SK-N-SH (cell line): ENCODE measurements at regions not wholly inside any gene's neighbourhood (a gene's known extent, or its start where the extent isn't known, plus 50 kb on each side); places are given as distances from the start of the nearest gene placed in this dataset.

Source experiments
- CTCF ChIA-PET: fragments of 300-600, 350-600 bp; formaldehyde crosslinking; extraction: SDS; loops from one replicate; lab custom pipeline; 2021; lab: Yijun Ruan, JAX
- POLR2A ChIA-PET: fragments of 350-600 bp; sonication (Branson Sonifier 250); formaldehyde crosslinking; extraction: SDS; loops from one replicate; lab custom pipeline; 2020; ENCODE audit warnings: antibody characterized with exemption, inconsistent platforms; lab: Yijun Ruan, JAX
- DNase-seq: peaks from one replicate; pipeline ENCODE4 v3.0.0; 2012
- H2AFZ ChIP-seq: fragments of 200-600 bp; sonication (generic); 2 replicates; pipeline ENCODE4 v1.8.1; 2016; ENCODE audit warnings: antibody characterized with exemption, mild to moderate bottlenecking, low read depth
- H3F3A ChIP-seq: fragments of 200-600 bp; sonication (generic); replicated peaks from 2 replicates; pipeline ENCODE3; 2016; ENCODE audit warnings: antibody characterized with exemption, mild to moderate bottlenecking; ENCODE audit not compliant: insufficient read depth
- H3K27ac ChIP-seq, 2 experiments: fragments of 200-500 bp in 1 of 2; fragments of 200-600 bp in 1 of 2; sonication (Bioruptor generic) in 1 of 2; sonication (generic), shearing (Covaris generic) in 1 of 2; 2 replicates each; pipeline versions ENCODE4 v1.5.1 to v1.6.1; 2014 to 2016; ENCODE audit warnings: low read depth in 2 of 2, inconsistent platforms in 1 of 2, low read length in 1 of 2, mild to moderate bottlenecking in 1 of 2, mixed read lengths in 1 of 2
- H3K27me3 ChIP-seq: fragments of 200-600 bp; sonication (generic), shearing (Covaris generic); 2 replicates; pipeline ENCODE4 v1.6.1; 2016; ENCODE audit warnings: mixed run types; ENCODE audit not compliant: insufficient read depth
- H3K36me3 ChIP-seq, 2 experiments: fragments of 200-500 bp in 1 of 2; fragments of 200-600 bp in 1 of 2; sonication (Bioruptor generic) in 1 of 2; sonication (generic) in 1 of 2; replicated peaks in 1 of 2; 2 replicates each; pipeline versions ENCODE3 to v1.5.1; 2014 to 2016; ENCODE audit warnings: low read length in 1 of 2, mild to moderate bottlenecking in 1 of 2; ENCODE audit not compliant: insufficient read depth in 2 of 2, control insufficient read depth in 1 of 2
- H3K4me1 ChIP-seq, 2 experiments: fragments of 200-500 bp in 1 of 2; fragments of 200-600 bp in 1 of 2; sonication (Bioruptor generic) in 1 of 2; sonication (generic), shearing (Covaris generic) in 1 of 2; 2 replicates each; pipeline versions ENCODE4 v1.5.1 to v1.6.1; 2014 to 2016; ENCODE audit warnings: low read depth in 1 of 2, low read length in 1 of 2, mixed run types in 1 of 2; ENCODE audit not compliant: insufficient read depth in 2 of 2, control insufficient read depth in 1 of 2
- H3K4me2 ChIP-seq: fragments of 200-600 bp; sonication (generic), shearing (Covaris generic); 2 replicates; pipeline ENCODE4 v1.6.1; 2017; ENCODE audit warnings: mixed run types
- H3K4me3 ChIP-seq, 2 experiments: fragments of 200-500 bp in 1 of 2; fragments of 200-600 bp in 1 of 2; sonication (Bioruptor generic) in 1 of 2; sonication (generic), shearing (Covaris generic) in 1 of 2; 2 replicates each; pipeline versions ENCODE4 v1.5.1 to v1.8.1; 2014 to 2016; ENCODE audit warnings: low read depth in 2 of 2, inconsistent platforms in 1 of 2, low read length in 1 of 2, mild to moderate bottlenecking in 1 of 2, mixed read lengths in 1 of 2, moderate library complexity in 1 of 2
- H3K79me2 ChIP-seq: fragments of 200-600 bp; sonication (generic); 2 replicates; pipeline ENCODE4 v1.8.1; 2017; ENCODE audit warnings: mild to moderate bottlenecking; ENCODE audit not compliant: insufficient read depth
- H3K9ac ChIP-seq: fragments of 200-600 bp; sonication (generic); 2 replicates; pipeline ENCODE4 v1.6.1; 2017; ENCODE audit warnings: mixed run types
- H3K9me2 ChIP-seq: fragments of 200-600 bp; sonication (generic); 2 replicates; pipeline ENCODE4 v1.6.1; 2017; ENCODE audit warnings: mixed run types
- H3K9me3 ChIP-seq: fragments of 200-600 bp; sonication (generic); 2 replicates; pipeline ENCODE4 v1.6.1; 2017; ENCODE audit warnings: mixed run types, mild to moderate bottlenecking, moderate library complexity
- H4K20me1 ChIP-seq: fragments of 200-600 bp; sonication (generic); 2 replicates; pipeline ENCODE4 v1.6.1; 2017; ENCODE audit warnings: mild to moderate bottlenecking, mixed run types; ENCODE audit not compliant: insufficient read depth
- CHD2 ChIP-seq: fragments of 150-350 bp; IDR thresholded peaks from 2 replicates; pipeline ENCODE4 v1.6.1; 2018; ENCODE audit warnings: low read length; ENCODE audit not compliant: partially characterized antibody
- CTCF ChIP-seq: fragments of 200-600 bp; sonication (generic); IDR thresholded peaks from 2 replicates; pipeline ENCODE4 v1.6.1; 2017; ENCODE audit warnings: antibody characterized with exemption, mild to moderate bottlenecking, moderate library complexity
- ELF1 ChIP-seq: IDR thresholded peaks from 2 replicates; pipeline ENCODE4 v1.4.0; 2012
- EP300 ChIP-seq, 2 experiments: IDR thresholded peaks; 2 replicates each; pipeline versions ENCODE4 v1.4.0 to v1.6.1; 2012; ENCODE audit warnings: borderline replicate concordance in 1 of 2, low read depth in 1 of 2, low read length in 1 of 2
- EZH2phosphoT487 ChIP-seq: fragments of 200-600 bp; sonication (generic); IDR thresholded peaks from 2 replicates; pipeline ENCODE4 v1.6.1; 2017; ENCODE audit warnings: low read depth, mixed run types, mild to moderate bottlenecking, antibody characterized with exemption, moderate library complexity, borderline replicate concordance
- FOSL2 ChIP-seq: IDR thresholded peaks from 2 replicates; pipeline ENCODE4 v1.4.0; 2012; ENCODE audit warnings: low read depth, mild to moderate bottlenecking, moderate library complexity, borderline replicate concordance
- FOXJ3 ChIP-seq: sonication (generic); formaldehyde crosslinking; IDR thresholded peaks from 2 replicates; pipeline ENCODE4 v1.5.1; 2020; ENCODE audit warnings: mild to moderate bottlenecking, missing genetic modification reagents
- GABPA ChIP-seq: IDR thresholded peaks from 2 replicates; pipeline ENCODE4 v1.4.0; 2012; ENCODE audit warnings: low read depth, mild to moderate bottlenecking
- GATA2 ChIP-seq: sonication (generic); formaldehyde crosslinking; IDR thresholded peaks from 2 replicates; pipeline ENCODE4 v1.5.0; 2020; ENCODE audit warnings: mild to moderate bottlenecking, missing genetic modification reagents
- MAX ChIP-seq: IDR thresholded peaks from 2 replicates; pipeline ENCODE4 v1.4.0; 2012; ENCODE audit warnings: low read depth
- MXI1 ChIP-seq: IDR thresholded peaks from 2 replicates; pipeline ENCODE4 v1.6.1; 2012; ENCODE audit warnings: mild to moderate bottlenecking, low read depth, low read length, improper control_type of control experiment
- NFIC ChIP-seq: IDR thresholded peaks from 2 replicates; pipeline ENCODE4 v1.4.0; 2012; ENCODE audit warnings: borderline replicate concordance
- REST ChIP-seq: IDR thresholded peaks from 2 replicates; pipeline ENCODE4 v1.6.1; 2012; ENCODE audit warnings: mild to moderate bottlenecking, low read depth, low read length, moderate library complexity
- RXRA ChIP-seq: IDR thresholded peaks from 2 replicates; pipeline ENCODE4 v1.4.0; 2012; ENCODE audit warnings: low read depth, mild to moderate bottlenecking, borderline replicate concordance
- SIN3A ChIP-seq: IDR thresholded peaks from 2 replicates; pipeline ENCODE4 v1.6.1; 2012; ENCODE audit warnings: low read depth, mild to moderate bottlenecking, low read length, moderate library complexity, borderline replicate concordance
- SMC3 ChIP-seq: IDR thresholded peaks from 2 replicates; pipeline ENCODE4 v1.6.1; 2012; ENCODE audit warnings: low read depth, low read length, improper control_type of control experiment
- TAF1 ChIP-seq: IDR thresholded peaks from 2 replicates; pipeline ENCODE4 v1.6.1; 2012; ENCODE audit warnings: low read depth, mild to moderate bottlenecking, low read length, moderate library complexity, borderline replicate concordance
- USF2 ChIP-seq: fragments of 150-350 bp; IDR thresholded peaks from 2 replicates; pipeline ENCODE4 v1.6.1; 2017; ENCODE audit warnings: antibody characterized with exemption, low read length, low read depth, borderline replicate concordance
- ZBTB33 ChIP-seq: IDR thresholded peaks from 2 replicates; pipeline ENCODE4 v1.4.0; 2012; ENCODE audit warnings: low read depth, borderline replicate concordance
- WGBS: methylation state at CpG from one replicate; pipeline ENCODE4 v1.1.6; 2017; ENCODE audit warnings: low lambda C conversion rate; 5-methylcytosine and 5-hydroxymethylcytosine counted together

- TF ChIP-seq FOXJ3 (CRISPR knock-in tag) (no peak), GATA2 (no peak), ELF1 (no peak), GABPA (no peak), EZH2phosphoT487 (no peak), SIN3A (no peak), TAF1 (no peak), RXRA (no peak), FOSL2 (no peak), CTCF (no peak), MAX (no peak), CHD2 (no peak), EP300 (IDR thresholded peaks at IDR 0.05; ENCODE audit: borderline replicate concordance in 1 of 2, low read depth in 1 of 2, low read length in 1 of 2) (no peak), NFIC (no peak), SMC3 (no peak), REST (no peak), ZBTB33 (no peak), USF2 (no peak), MXI1 (no peak)
- Histone ChIP-seq H3K9me2 (no peaks in the 10 kb centered on the region), H3K36me3 (no peaks in the 10 kb centered on the region), H2AFZ (no peak overlapping the region), H3K9ac (no peak overlapping the region), H3K4me2 (no peak overlapping the region), H3K79me2 (no peaks in the 10 kb centered on the region), H3K4me3 (no peak overlapping the region), H3K27ac (no peak overlapping the region), H3K4me1 (no peaks in the 10 kb centered on the region), H3K27me3 (no peaks in the 10 kb centered on the region), H3F3A (no peaks in the 10 kb centered on the region), H4K20me1 (no peaks in the 10 kb centered on the region), H3K9me3 (no peaks in the 10 kb centered on the region)
- 19% methylated on average over 6 of the region's 6 CpGs for WGBS
- no peak for DNase-seq
- POLR2A ChIA-PET = no interaction called here
- CTCF ChIA-PET = no interaction called here
Observed at GRCh38 chr4:189143263-189143952, 797.3 kb upstream of the FRG1 start.
